T-helper 2 cell (primary cell): ENCODE measurements at regions not wholly inside any gene's neighbourhood (a gene's known extent, or its start where the extent isn't known, plus 50 kb on each side); places are given as distances from the start of the nearest gene placed in this dataset.
"Not testable (repeated sequence)": the region's sequence is repeated elsewhere in the genome, so short reads cannot be mapped to it uniquely, and the experiment has no call there.

Source experiments
- DNase-seq, 5 experiments: peaks; one replicate each; pipeline versions ENCODE4 v3.0.0 to v3.0.0-alpha.2; 2012 to 2022

- DNase-seq, result no peak
These were observed 128.4 kb upstream of the TNRC6C start for GRCh38 chr17:77829843-77830799.

GRCh38 chr17:77830816-77831473 is 127.6 kb upstream of the TNRC6C start:
- no peak for DNase-seq

DNA sequence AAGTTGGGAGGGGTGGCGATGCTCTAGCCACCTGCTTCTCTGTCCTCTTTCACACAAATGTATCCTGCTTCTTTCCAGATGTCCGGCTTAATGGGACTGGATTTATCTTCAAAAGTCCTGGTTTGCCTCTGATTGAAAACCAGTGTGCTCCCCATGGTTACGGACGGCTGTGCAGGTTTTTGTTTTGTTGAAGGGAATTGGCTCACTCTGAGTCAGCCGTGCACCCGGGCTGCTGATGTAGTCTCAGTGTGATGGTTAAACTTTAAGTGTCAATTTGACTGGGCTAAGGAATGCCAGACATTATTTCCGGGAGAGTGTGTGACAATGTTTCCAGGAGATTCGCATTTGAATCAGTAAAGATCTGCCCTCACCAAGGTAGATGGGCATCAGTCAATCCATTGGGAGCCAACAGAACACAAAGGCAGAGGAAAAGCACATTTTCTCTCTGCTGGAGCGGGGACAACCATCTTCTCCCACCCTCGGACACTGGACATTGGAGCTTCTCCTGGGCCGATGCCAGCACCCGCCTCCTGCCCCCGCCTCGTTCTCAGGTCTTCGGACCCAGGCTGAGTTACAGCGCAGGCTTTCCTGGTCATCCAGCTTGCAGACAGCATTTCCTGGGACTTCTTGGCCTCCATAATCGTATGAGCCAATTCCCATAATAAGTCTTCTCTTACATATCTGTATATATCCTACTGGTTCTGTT is 126.9 kb upstream of the TNRC6C start:
- no peak for DNase-seq

GRCh38 chr17:77832180-77832560 is 126.3 kb upstream of the TNRC6C start:
- no peak for DNase-seq

- no peak for DNase-seq
These were observed 124.7 kb upstream of the TNRC6C start for GRCh38 chr17:77833769-77834168.

- DNase-seq, result peak in 3 of 5 experiments; percentile 27 to 78 (median 37)
These were observed 124.1 kb upstream of the TNRC6C start for GRCh38 chr17:77834170-77835115.

DNA sequence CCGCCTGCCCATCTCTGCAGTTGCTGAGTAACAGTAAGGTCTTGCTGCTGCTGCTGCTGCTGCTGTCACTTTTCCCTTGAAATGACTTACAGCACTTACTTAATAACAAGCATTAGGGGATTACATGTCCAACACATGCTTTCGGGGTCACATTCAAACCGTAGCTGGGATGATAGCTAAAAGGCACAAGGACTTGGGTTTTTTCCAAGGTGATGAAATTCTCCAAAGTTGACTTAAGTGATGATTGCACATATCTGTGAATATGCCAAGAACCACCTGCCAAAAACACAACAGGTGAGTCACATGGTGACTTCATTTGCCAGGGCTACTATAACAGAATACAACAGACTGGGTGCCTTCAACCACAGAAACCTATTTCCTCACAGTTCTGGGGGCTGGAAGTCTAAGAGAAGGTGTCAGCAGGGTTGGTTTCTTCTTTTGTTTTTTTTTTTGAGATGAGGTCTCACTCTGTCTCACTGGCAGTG is 121.9 kb upstream of the TNRC6C start:
- peak in 2 of 5 experiments; percentile 50 to 75 for DNase-seq

GRCh38 chr17:77837072-77837471 is 121.4 kb upstream of the TNRC6C start:
- DNase-seq, result not testable (repeated sequence)

GRCh38 chr17:77837917-77838316 is 120.6 kb upstream of the TNRC6C start:
- no peak for DNase-seq

DNA sequence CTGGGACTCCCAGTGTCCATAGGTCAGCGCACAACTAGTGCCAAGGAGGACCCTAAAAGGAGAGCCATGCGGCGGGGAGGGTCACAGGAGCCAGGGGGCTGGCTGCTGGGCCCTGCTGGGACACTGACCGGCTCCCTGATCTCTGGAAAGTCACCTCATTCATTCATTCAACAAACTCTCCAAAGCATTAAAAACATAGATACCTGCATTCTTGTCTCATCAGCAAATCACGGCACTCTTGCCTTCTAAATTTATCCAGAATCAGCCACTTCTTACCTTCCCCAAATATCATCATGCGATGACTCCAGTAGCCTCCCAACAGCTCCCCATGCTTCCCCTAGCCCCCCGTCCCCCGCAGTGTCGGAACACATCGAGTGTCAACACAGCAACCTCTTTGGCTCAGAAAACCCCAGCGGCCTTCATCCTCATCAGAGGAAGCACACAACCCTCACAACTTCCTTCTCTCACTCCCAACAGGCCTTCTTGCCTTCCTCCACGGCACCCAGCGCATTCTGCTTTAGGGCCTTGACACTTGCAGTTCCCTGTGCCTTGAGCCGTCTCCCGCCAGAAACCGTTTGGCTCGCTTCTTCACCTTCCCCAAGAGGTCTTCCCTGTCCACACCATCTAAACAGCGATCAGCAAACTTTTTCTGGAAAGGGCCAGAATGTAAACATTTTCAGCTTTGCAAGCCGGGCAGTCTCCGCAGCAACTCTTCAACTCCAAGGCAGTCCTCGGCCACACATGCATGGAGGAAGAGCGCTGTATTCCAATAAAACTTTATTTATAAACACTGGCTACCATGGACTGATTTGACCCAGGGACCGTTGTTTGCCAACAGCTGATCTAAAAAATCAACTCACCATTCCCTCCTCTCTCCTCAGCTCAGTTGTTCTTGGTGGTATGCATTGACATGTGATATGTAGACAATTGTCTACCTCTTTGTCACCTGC is 119.5 kb upstream of the TNRC6C start:
- no peak for DNase-seq

- DNase-seq, result no peak
These were observed 118.6 kb upstream of the TNRC6C start for GRCh38 chr17:77839698-77840512.

DNA sequence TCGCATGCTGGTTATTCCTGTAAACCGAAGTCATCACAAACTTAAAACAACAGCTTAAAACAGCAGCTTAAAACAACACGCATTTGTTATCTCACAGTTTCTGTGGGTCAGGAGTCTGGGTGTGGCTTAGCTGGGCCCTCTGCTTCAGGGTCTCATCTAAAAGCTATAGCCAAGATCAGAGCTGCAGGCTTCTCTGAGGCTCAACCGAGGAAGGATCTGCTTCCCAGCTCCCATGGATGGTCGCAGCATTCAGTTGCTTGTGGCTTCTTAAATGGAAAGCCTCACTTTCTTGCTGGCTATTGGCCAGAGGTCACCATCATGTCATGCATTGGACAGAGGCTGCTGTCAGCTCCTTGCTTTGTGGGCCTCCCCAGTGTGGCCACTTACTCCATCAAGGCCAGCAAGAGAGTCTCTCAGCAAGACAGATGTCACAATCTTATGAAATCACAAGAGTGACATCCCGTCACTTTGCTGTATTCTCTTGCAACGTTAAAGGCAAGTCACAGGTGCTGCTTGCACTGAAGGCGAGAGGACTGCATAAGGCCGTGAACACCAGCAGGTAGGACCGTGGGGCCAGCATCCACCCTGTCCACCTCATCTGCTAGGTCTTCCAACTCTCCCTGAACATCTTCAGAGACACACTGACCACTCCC is 117.9 kb upstream of the TNRC6C start:
- no peak for DNase-seq

DNA sequence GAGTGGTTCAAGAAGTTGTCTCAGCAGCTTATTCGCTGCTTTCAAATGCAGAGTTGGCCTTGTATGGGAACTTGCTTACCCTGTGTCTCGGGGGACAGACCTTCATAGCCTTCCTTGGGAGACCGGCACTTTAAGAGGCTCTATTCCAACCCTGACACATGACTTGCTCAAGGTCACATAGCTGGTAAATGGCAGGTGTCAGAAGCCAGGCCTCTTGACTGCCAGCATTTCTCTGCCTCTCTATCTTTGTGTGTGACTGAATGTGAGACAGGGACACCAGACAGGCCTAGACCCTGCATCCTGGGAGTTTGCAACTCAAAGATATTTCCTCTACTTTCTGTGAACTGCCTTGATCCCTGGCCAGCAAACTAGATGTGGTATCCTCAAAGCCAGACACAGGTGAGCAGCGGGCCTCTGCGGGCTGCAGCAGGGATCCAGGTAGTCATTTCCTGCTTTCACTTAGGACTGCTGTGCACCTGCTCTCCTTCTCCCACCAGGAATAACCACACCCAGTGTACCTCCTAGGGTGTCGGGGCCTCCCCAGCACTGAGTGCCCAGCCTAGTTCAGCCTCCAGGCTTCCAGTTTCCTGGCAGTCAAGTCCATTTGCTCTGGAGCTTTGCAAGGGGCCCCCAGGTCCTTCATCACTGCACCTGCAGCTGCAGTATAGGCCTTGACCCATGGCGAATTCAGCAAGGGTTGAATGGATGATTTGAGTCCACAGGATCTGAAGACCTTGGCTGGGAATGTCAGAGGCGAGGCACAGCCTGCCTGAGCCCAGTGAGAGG is 116.6 kb upstream of the TNRC6C start:
- DNase-seq, result no peak

DNA sequence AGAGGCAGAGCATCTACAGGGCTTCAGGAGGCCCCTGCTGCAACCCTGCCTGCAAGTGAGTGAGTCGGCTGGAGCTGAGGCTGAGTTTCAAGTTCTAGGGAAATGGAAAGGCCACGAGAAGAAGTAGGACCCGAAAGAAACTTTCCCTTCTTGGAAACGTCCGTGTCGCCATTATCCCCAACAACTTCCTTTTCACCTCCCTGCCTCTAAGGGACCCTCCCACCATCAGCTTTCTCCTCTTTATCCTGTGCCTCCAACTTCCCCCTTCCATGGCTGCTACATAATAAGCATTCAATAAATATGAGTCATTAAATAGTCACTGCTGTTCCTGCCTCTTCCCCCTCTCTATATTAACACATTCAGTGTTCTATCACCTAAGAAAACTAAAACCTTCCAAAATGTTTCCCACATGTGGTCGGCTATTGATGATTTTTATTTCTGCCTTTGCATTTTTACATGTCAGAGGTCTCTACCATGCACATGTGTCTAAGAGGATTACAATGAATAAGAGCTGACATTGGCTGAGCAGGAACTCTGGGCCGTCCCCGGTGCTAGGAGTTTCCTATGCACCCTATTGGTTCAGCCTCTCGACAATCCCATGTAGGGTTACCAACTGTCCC is 115.9 kb upstream of the TNRC6C start:
- DNase-seq, result peak in 1 of 5 experiments; percentile 18

DNA sequence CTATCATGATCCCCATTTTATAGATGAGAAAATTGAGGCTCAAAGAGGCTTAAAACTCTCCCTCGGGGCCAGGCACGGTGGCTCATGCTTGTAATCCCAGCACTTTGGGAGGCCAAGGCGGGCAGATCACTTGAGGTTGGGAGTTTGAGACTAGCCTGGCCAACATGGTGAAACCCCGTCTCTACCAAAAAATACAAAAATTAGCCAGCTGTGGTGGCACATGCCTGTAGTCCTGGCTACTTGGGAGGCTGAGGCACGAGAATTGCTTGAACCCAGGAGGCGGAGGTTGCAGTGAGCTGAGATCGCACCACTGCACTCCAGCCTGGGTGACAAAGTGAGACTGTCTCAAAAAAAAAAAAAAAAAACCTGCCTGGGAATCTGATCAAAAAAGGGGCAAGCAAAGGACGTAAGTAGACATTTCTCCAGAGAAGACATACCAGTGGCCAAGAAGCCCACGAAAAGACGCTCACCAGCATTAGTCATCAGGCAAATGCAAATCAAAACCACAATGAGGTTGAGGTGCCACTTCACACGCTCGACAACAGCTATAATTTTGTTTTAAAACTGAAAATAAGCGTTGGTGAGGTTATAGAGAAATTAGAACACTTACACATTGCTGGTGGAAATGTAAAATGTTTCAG is 115.1 kb upstream of the TNRC6C start:
- peak in 4 of 5 experiments; percentile 37 to 94 (median 70) for DNase-seq

DNA sequence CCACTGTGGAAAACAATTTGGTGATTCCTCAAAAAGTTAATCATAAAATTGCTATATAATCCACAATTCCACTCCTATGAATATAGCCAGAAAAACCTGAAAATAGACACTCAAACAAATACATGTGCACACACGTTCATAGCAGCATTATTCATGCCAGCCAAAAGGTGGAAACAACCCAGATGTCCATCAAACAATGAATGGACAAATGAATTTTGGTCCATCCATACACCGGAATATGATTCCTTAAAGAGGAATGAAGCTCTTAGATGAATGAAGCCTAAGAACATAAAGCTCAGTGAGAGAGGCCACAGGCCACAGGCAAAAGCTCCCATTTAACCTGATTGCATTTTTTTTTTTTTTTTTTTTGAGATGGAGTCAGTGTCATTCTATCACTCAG is 114.6 kb upstream of the TNRC6C start:
- no peak for DNase-seq

GRCh38 chr17:77844681-77845080 is 113.8 kb upstream of the TNRC6C start:
- DNase-seq, result no peak
